ENCODE measurements at regions not wholly inside any gene's neighbourhood (a gene's known extent, or its start where the extent isn't known, plus 50 kb on each side); places are given as distances from the start of the nearest gene placed in this dataset.
"Not testable (repeated sequence)": the region's sequence is repeated elsewhere in the genome, so short reads cannot be mapped to it uniquely, and the experiment has no call there.

DNA sequence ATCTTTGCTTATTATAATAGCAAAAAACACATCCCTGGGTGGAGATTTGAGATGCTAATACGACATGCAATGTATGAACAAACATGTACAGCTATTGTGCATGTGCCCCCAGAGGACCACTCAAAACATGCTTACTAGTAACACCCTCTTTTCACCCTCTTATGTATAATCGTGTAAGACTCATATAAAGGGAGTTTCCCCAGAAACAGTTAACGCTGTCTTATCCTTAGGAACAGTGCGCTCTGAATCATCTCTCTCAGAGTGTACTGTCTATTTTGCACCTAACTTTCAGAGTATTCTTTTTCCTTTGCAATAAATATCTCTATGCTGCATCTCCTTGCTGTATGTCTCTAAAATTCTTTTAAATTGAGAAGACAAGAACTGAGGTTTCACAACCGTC lies 2604.0 kb downstream of the PCDH9 start:
- H3K27ac ChIP-seq (ENCODE audit: low read depth in 1 of 3, low read length in 2 of 3) = no peak overlapping the region
- DNase-seq (no peak), FAIRE-seq (no peak)
- no peaks in the 10 kb centered on the region for H3K36me3 ChIP-seq (ENCODE audit: control insufficient read depth in 3 of 3, insufficient read depth in 2 of 3, low read depth in 1 of 3, low read length in 3 of 3)
- 78 to 93% (median 81%) methylated on average over 5 of the region's 5 CpGs for WGBS, 3 donors
- no peaks in the 10 kb centered on the region for H3K9me3 ChIP-seq (ENCODE audit: control insufficient read depth in 2 of 2, insufficient read depth in 1 of 2, low read depth in 1 of 2, low read length in 1 of 2)
- H3K4me1 ChIP-seq (ENCODE audit: control insufficient read depth in 3 of 3, insufficient read depth in 2 of 3, low read depth in 1 of 3, low read length in 2 of 3) = no peaks in the 10 kb centered on the region
- no peaks in the 10 kb centered on the region for H3K27me3 ChIP-seq (ENCODE audit: control insufficient read depth in 3 of 3, insufficient read depth in 3 of 3, low read length in 3 of 3)
- no peak overlapping the region for H3K4me3 ChIP-seq (ENCODE audit: low read depth in 1 of 3, low read length in 3 of 3)

DNA sequence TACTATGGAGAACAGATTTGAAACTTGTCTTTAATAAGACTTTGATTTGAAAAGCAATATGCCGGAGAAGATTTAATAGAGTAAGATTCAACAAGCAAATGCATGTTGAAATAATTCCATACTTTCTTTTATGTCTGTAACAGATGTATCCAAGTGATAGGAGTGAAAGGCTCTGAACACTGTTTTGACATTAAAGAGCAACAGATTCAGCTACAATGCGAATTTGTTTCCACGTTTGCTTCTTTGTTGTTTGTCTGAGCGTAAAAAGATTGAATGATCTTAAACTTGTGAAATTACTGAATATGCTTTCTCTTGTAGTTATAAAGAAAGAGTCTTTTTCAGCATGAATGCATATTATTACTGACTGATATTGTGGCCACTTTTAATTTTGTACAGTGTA lies 2612.9 kb downstream of the PCDH9 start:
- WGBS, 3 donors = 88 to 90% (median 89%) methylated on average over 4 of the region's 4 CpGs
- Histone ChIP-seq H3K27me3 (ENCODE audit: control insufficient read depth in 3 of 3, insufficient read depth in 3 of 3, low read length in 3 of 3) (no peaks in the 10 kb centered on the region), H3K36me3 (ENCODE audit: control insufficient read depth in 3 of 3, insufficient read depth in 2 of 3, low read depth in 1 of 3, low read length in 3 of 3) (no peaks in the 10 kb centered on the region), H3K4me1 (ENCODE audit: control insufficient read depth in 3 of 3, insufficient read depth in 2 of 3, low read depth in 1 of 3, low read length in 2 of 3) (no peaks in the 10 kb centered on the region), H3K9me3 (ENCODE audit: control insufficient read depth in 2 of 2, insufficient read depth in 1 of 2, low read depth in 1 of 2, low read length in 1 of 2) (no peaks in the 10 kb centered on the region), H3K4me3 (ENCODE audit: low read depth in 1 of 3, low read length in 3 of 3) (no peak overlapping the region), H3K27ac (ENCODE audit: low read depth in 1 of 3, low read length in 2 of 3) (no peak overlapping the region)
- DNase-seq = no peak
- no peak for FAIRE-seq

DNA sequence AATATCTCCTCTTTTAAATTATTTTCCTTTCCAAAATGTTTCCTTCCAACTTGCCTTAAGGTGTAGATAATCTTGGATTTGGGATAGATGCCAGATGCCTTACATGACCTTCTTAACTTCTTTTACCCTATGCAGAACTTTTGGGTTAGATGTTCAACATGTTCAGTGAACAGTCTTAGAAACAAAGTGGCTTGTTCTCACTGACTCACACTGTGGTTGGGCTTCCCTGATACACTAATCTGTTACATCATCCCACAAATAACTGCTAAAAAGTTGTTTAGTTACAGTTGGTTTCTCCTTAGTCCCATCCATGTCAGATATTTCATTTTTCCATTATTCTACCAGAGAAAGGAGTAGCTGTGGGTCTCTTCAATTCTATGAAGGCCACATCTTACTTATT lies 2638.2 kb downstream of the PCDH9 start:
- no peak for FAIRE-seq
- DNase-seq = no peak
- H3K27ac ChIP-seq (ENCODE audit: low read depth in 1 of 3, low read length in 2 of 3) = no peak overlapping the region

DNA sequence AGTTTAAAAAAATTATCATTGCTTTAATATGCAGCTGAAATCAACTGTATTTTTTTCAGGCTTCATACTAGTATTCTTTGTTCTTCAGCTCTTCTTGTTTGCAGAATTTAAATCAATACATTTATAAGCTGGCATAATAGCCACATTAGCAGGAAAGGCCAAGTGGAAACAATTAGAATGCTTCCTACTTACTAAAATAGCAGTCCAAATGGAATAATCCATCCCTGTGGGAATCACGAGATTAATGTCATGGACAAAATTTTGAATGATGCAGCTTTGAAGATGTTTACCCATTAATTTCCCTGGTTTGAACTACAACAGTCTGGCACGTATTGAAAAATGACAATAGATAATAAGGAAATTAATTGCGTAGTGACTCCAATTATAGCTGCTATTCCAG lies 2650.8 kb downstream of the PCDH9 start:
- no peak for DNase-seq
- Histone ChIP-seq H3K27ac (ENCODE audit: low read depth in 1 of 3, low read length in 2 of 3) (no peak overlapping the region), H3K27me3 (ENCODE audit: control insufficient read depth in 3 of 3, insufficient read depth in 3 of 3, low read length in 3 of 3) (no peaks in the 10 kb centered on the region), H3K4me1 (ENCODE audit: control insufficient read depth in 3 of 3, insufficient read depth in 2 of 3, low read depth in 1 of 3, low read length in 2 of 3) (no peaks in the 10 kb centered on the region), H3K4me3 (ENCODE audit: low read depth in 1 of 3, low read length in 3 of 3) (no peak overlapping the region), H3K36me3 (ENCODE audit: control insufficient read depth in 3 of 3, insufficient read depth in 2 of 3, low read depth in 1 of 3, low read length in 3 of 3) (no peaks in the 10 kb centered on the region), H3K9me3 (ENCODE audit: control insufficient read depth in 2 of 2, insufficient read depth in 1 of 2, low read depth in 1 of 2, low read length in 1 of 2) (no peaks in the 10 kb centered on the region)
- WGBS, 3 donors = 73 to 82% (median 80%) methylated on average over 3 of the region's 3 CpGs
- FAIRE-seq = no peak

More for the DNA sequence above, 2638.2 kb downstream of the PCDH9 start:
- H3K36me3 ChIP-seq (ENCODE audit: control insufficient read depth in 3 of 3, insufficient read depth in 2 of 3, low read depth in 1 of 3, low read length in 3 of 3) = no peaks in the 10 kb centered on the region
- no peak overlapping the region for H3K4me3 ChIP-seq (ENCODE audit: low read depth in 1 of 3, low read length in 3 of 3)
- H3K27me3 ChIP-seq (ENCODE audit: control insufficient read depth in 3 of 3, insufficient read depth in 3 of 3, low read length in 3 of 3) = no peaks in the 10 kb centered on the region
- no peaks in the 10 kb centered on the region for H3K9me3 ChIP-seq (ENCODE audit: control insufficient read depth in 2 of 2, insufficient read depth in 1 of 2, low read depth in 1 of 2, low read length in 1 of 2)
- H3K4me1 ChIP-seq (ENCODE audit: control insufficient read depth in 3 of 3, insufficient read depth in 2 of 3, low read depth in 1 of 3, low read length in 2 of 3) = no peaks in the 10 kb centered on the region

DNA sequence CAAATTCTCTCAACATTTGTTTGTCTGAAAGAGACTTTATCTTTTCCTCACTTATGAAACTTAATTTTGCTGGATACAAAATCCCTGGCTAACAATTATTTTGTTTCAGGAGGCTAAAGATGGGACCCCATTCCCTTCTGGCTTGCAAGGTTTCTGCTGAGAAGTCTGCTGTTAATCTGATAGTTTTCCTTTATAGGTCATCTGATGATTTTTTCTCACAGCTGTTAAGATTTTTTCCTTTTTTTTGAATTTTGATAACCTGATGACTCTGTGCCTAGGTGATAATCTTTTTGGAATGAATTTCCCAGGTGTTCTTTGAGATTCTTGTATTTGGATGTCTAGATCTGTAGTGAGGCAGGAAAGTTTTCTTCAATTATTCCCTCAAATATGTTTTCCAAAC lies 2661.4 kb downstream of the PCDH9 start:
- Histone ChIP-seq H3K36me3 (ENCODE audit: control insufficient read depth in 3 of 3, insufficient read depth in 2 of 3, low read depth in 1 of 3, low read length in 3 of 3) (no peaks in the 10 kb centered on the region), H3K9me3 (ENCODE audit: control insufficient read depth in 2 of 2, insufficient read depth in 1 of 2, low read depth in 1 of 2, low read length in 1 of 2) (peaks cover 0 to 10% of the 10 kb centered on the region in 2 donors), H3K4me3 (ENCODE audit: low read depth in 1 of 3, low read length in 3 of 3) (no peak overlapping the region), H3K4me1 (ENCODE audit: control insufficient read depth in 3 of 3, insufficient read depth in 2 of 3, low read depth in 1 of 3, low read length in 2 of 3) (no peaks in the 10 kb centered on the region), H3K27me3 (ENCODE audit: control insufficient read depth in 3 of 3, insufficient read depth in 3 of 3, low read length in 3 of 3) (no peaks in the 10 kb centered on the region), H3K27ac (ENCODE audit: low read depth in 1 of 3, low read length in 2 of 3) (no peak overlapping the region)
- FAIRE-seq (no peak), DNase-seq (no peak)

DNA sequence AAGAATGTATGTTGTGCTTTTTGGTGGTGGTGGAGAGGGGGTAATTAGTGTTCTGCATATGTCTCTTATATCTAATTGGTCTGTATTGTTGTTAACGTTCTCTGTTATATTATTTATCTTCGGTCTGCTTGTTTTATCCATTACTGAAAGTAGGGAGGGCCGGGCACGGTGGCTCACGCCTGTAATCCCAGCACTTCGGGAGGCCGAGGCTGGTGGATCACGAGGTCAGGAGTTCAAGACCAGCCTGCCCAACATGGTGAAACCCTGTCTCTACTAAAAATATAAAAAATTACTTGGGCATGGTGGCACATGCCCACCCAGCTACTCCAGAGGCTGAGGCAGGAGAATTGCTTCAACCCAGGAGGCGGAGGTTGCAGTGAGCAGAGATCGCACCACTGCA lies 2672.1 kb downstream of the PCDH9 start:
- not testable (repeated sequence) for H3K36me3 ChIP-seq (ENCODE audit: control insufficient read depth in 3 of 3, insufficient read depth in 2 of 3, low read depth in 1 of 3, low read length in 3 of 3); H3K4me1 ChIP-seq (ENCODE audit: control insufficient read depth in 3 of 3, insufficient read depth in 2 of 3, low read depth in 1 of 3, low read length in 2 of 3); H3K27ac ChIP-seq (ENCODE audit: low read depth in 1 of 3, low read length in 2 of 3); H3K9me3 ChIP-seq (ENCODE audit: control insufficient read depth in 2 of 2, insufficient read depth in 1 of 2, low read depth in 1 of 2, low read length in 1 of 2); FAIRE-seq; DNase-seq; H3K4me3 ChIP-seq (ENCODE audit: low read depth in 1 of 3, low read length in 3 of 3); H3K27me3 ChIP-seq (ENCODE audit: control insufficient read depth in 3 of 3, insufficient read depth in 3 of 3, low read length in 3 of 3)
- WGBS, 3 donors = 89 to 90% (median 90%) methylated on average over 10 of the region's 10 CpGs

DNA sequence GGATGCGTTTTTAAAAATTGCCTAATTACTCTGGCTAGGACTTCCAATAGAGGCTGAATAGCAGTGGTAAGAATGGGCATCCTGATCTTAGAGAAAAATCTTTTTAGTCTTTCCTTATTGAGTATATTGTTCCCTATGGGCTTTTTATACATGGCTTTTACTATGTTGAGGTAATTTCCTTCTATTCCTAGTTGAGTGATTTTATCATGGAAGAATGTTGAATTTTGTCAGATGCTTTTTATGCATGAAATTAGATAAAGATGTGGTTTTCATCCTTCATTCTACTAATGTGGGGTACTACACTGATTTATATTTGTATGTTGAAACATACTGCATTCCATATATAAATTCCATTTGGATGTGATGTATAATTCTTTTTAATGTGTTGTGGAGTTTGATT lies 2673.8 kb downstream of the PCDH9 start:
- WGBS, 3 donors = 81 to 92% (median 83%) methylated on average over 1 of the region's 1 CpG
- no peaks in the 10 kb centered on the region for H3K27me3 ChIP-seq (ENCODE audit: control insufficient read depth in 3 of 3, insufficient read depth in 3 of 3, low read length in 3 of 3)
- FAIRE-seq (no peak), DNase-seq (no peak)
- no peaks in the 10 kb centered on the region for H3K36me3 ChIP-seq (ENCODE audit: control insufficient read depth in 3 of 3, insufficient read depth in 2 of 3, low read depth in 1 of 3, low read length in 3 of 3)
- no peaks in the 10 kb centered on the region for H3K4me1 ChIP-seq (ENCODE audit: control insufficient read depth in 3 of 3, insufficient read depth in 2 of 3, low read depth in 1 of 3, low read length in 2 of 3)
- no peak overlapping the region for H3K27ac ChIP-seq (ENCODE audit: low read depth in 1 of 3, low read length in 2 of 3)
- H3K9me3 ChIP-seq (ENCODE audit: control insufficient read depth in 2 of 2, insufficient read depth in 1 of 2, low read depth in 1 of 2, low read length in 1 of 2) = no peaks in the 10 kb centered on the region
- H3K4me3 ChIP-seq (ENCODE audit: low read depth in 1 of 3, low read length in 3 of 3) = no peak overlapping the region

DNA sequence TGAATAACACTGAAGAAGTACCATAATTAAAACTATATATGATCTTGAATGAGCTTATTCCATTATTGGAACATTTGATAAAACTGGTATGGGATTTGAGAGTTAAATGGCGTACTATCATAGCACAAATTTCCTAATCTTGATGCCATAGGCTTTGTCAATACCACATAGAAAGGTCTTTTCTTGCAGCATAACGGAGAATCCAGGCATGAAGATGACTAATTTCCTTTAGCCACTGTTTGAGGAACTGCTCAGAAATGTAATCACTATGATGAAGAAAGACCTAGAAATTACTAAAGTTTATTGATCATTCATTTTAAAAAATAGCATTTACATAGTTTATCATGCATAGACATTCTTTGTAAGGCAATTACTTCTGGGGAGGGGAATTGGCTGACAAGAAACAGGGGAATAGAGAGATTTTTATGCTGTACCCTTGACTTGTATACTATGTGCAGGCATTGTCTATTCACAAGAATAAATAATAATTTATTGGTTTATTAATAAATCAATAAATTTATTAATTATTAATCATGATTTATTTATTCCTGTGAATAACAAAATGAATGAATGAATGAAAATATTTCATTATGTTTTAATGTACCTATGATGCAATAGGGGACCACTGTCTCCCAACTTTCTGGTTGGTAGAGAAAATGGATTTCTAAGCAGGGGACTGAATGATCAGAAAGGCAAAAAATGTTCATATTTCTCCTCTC lies 2676.6 kb downstream of the PCDH9 start:
- Histone ChIP-seq H3K4me1 (ENCODE audit: control insufficient read depth in 3 of 3, insufficient read depth in 2 of 3, low read depth in 1 of 3, low read length in 2 of 3) (no peaks in the 10 kb centered on the region), H3K4me3 (ENCODE audit: low read depth in 1 of 3, low read length in 3 of 3) (no peak overlapping the region), H3K27me3 (ENCODE audit: control insufficient read depth in 3 of 3, insufficient read depth in 3 of 3, low read length in 3 of 3) (no peaks in the 10 kb centered on the region), H3K9me3 (ENCODE audit: control insufficient read depth in 2 of 2, insufficient read depth in 1 of 2, low read depth in 1 of 2, low read length in 1 of 2) (no peaks in the 10 kb centered on the region), H3K27ac (ENCODE audit: low read depth in 1 of 3, low read length in 2 of 3) (no peak overlapping the region), H3K36me3 (ENCODE audit: control insufficient read depth in 3 of 3, insufficient read depth in 2 of 3, low read depth in 1 of 3, low read length in 3 of 3) (no peaks in the 10 kb centered on the region)
- DNase-seq (no peak), FAIRE-seq (no peak)
- WGBS, 3 donors = 72 to 77% (median 77%) methylated on average over 2 of the region's 2 CpGs

DNA sequence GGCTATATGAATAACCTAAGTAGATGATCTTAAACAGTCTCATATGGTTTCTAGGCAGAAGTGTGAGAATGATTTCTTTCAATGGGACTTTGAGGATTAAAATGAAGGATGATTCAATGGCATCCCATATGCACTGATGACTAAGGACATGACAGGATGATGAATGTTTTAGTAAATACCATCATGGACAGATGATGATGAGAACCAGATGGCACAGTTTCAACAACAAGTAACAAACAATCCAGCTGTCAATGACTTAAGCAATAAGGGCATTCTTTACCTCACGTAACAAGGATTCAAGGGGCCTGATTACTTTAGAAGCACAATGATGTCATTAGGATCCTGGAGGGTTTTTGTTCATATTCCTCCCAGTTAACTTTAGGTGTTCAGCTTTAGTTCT lies 2678.4 kb downstream of the PCDH9 start:
- no peak for DNase-seq
- H3K4me1 ChIP-seq (ENCODE audit: control insufficient read depth in 3 of 3, insufficient read depth in 2 of 3, low read depth in 1 of 3, low read length in 2 of 3) = no peaks in the 10 kb centered on the region
- no peaks in the 10 kb centered on the region for H3K27me3 ChIP-seq (ENCODE audit: control insufficient read depth in 3 of 3, insufficient read depth in 3 of 3, low read length in 3 of 3)
- no peaks in the 10 kb centered on the region for H3K9me3 ChIP-seq (ENCODE audit: control insufficient read depth in 2 of 2, insufficient read depth in 1 of 2, low read depth in 1 of 2, low read length in 1 of 2)
- no peak for FAIRE-seq
- H3K4me3 ChIP-seq (ENCODE audit: low read depth in 1 of 3, low read length in 3 of 3) = no peak overlapping the region
- H3K27ac ChIP-seq (ENCODE audit: low read depth in 1 of 3, low read length in 2 of 3) = no peak overlapping the region
- WGBS, 3 donors = 69 to 80% (median 77%) methylated on average over 1 of the region's 1 CpG
- no peaks in the 10 kb centered on the region for H3K36me3 ChIP-seq (ENCODE audit: control insufficient read depth in 3 of 3, insufficient read depth in 2 of 3, low read depth in 1 of 3, low read length in 3 of 3)
